ENCODE measurements at regions not wholly inside any gene's neighbourhood (a gene's known extent, or its start where the extent isn't known, plus 50 kb on each side); places are given as distances from the start of the nearest gene placed in this dataset.

- TF ChIP-seq REST (IDR thresholded peaks at IDR 0.05; ENCODE audit: borderline replicate concordance) (no peak), REST (CRISPR knock-in tag; IDR thresholded peaks at IDR 0.05; ENCODE audit: low read depth) (no peak), MAZ (CRISPR knock-in tag; conservative IDR thresholded peaks at IDR 0.05 in 1 of 2, IDR thresholded peaks at IDR 0.05 in 1 of 2) (no peak), PBX2 (CRISPR knock-in tag; IDR thresholded peaks at IDR 0.05; ENCODE audit: low read depth) (no peak), PBX2 (tag; conservative IDR thresholded peaks at IDR 0.05; ENCODE audit: low read depth) (no peak), ZNF551 (CRISPR knock-in tag; IDR thresholded peaks at IDR 0.05) (no peak), PURB (CRISPR knock-in tag; IDR thresholded peaks at IDR 0.05; ENCODE audit: low read depth) (no peak)
Measured at GRCh38 chr2:149924549-149925213, 337.1 kb upstream of the MMADHC start (continued).

All from K562 (cell line).